NCI-H146 treated with DMSO at 0.1 percent for 48 hours (cell line): ENCODE measurements at regions not wholly inside any gene's neighbourhood (a gene's known extent, or its start where the extent isn't known, plus 50 kb on each side); places are given as distances from the start of the nearest gene placed in this dataset.
"Not testable (repeated sequence)": the region's sequence is repeated elsewhere in the genome, so short reads cannot be mapped to it uniquely, and the experiment has no call there.

Experiments used
- DNase-seq: peaks from one replicate; lab custom pipeline; 2025; ENCODE audit not compliant: unreplicated experiment; lab: John Stamatoyannopoulos, UW

DNA sequence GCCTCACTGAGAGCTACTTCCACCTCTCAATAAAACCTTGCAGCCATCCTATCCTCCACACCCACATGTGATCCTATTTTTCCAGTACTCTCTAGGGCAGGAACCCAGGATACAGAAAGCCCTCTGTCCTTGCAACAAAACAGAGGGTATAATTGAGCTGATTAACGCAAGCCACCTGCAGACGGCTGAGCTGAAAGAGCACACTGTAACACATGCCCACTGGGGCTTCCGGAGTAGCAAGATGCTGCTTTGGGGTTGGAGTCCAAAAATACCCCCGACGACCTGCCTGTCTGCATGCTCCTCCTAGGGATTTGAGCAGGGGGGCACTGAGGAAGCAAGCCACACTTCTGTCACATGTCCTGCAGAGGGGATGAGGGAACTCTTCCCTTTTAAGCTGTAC, 401.1 kb upstream of the FOXG1 start:
- no peak for DNase-seq

DNA sequence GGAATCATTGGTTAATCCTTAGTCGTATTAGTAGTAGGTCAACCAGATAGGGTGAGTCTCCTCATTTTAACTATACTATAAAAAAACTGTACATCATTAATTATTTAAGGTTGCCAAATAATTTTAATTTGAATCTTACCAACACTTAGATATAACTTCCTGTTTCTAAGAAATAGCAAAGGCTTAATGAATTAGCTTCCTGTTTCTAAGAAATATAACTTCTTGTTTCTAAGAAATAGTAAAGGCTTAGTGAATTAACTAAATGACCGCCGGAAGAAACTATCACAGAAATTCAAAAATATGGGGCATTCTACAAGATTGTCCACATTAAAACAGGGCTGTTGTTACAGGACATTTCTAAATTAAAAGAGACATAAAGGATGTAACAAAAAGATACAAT, 392.9 kb upstream of the FOXG1 start:
- DNase-seq, result no peak

DNA sequence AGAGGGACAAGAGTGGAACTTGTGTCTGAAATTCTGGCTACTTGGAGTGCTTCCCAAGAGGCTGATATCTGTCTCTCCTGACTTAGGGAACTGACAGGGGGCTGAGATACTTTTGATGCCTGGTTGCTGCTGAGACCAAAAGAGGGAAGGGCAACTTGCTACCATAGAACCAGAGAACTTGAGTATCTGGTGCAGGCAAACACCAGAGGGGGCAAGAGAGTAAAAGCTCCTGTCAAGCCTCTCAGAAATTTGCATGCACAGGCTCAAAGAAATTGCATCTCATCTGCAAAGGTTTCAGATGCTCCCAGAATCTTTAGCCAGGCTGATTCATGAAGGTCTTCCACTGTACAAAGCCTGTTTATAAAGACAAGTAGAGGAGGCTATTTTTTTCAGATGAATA, 391.3 kb upstream of the FOXG1 start:
- DNase-seq, result no peak

DNA sequence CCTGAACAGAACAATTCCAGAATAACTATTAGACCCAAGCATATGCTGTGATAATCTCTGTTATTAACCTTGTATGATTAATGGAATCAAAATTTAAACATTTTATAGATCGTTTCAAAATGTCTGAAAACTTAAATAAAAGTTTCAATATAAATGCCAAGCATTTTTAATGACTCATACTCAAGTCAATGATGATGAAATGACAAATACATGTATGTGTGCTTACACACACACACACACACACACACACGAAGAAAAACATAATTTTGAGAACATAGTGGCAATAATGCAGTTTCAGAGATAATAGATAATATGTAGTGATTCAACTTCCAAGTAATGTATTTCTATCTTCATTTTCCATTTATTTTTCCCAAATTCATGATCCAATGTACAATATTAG, 384.9 kb upstream of the FOXG1 start:
- DNase-seq, result no peak

DNA sequence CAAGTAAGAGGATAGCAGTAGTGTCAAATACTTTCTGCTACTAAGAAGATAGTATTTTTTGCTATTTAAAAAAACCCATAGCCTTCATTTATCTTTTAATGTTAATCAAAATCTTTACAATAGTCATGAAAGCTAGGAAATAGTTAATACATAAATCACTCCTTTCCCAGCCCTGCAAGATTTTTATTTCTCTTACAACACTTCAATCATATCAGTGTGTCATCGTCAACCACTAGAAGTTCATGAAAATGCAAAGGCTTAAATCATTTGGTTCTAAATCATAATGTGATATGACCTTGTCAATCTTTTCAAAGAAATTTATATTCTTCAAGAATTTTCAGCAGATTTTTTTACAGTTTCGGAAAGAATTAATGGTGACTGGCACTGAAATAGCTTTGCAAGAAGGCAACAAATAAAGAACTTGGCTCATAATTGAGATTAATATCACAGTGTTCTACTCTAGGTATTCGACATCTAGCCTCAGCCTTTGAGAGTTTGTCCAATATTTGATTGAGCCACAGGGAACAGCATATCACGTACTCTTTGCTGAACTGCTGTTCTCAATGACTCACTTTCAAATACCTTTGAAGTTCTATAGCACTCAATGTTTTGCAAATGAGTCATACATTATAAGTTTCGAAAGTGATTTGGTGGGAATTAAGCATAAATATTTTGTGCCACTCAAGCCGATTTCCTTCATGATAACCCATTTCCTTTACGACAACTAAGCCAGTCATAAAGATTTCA, 384.0 kb upstream of the FOXG1 start:
- DNase-seq, result no peak

DNA sequence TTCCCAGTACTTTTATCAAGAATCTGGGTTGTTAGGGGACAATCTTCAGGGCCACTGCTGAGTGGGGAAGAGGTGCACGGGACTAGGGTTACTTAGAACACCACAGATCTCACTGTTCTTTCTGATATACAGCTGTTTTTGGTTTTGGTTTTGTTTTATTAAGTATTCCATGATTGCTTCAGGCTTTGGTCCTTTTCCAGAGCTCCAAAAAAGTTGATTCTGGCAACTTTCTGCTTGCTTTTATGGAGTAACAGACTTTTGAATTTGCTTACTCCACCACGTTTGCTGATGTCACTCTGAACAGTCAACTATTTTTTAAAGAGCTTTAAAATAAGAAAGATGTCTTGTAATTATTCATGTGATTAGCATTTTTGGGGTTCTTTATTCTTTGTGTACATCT, 368.1 kb upstream of the FOXG1 start:
- DNase-seq, result no peak

DNA sequence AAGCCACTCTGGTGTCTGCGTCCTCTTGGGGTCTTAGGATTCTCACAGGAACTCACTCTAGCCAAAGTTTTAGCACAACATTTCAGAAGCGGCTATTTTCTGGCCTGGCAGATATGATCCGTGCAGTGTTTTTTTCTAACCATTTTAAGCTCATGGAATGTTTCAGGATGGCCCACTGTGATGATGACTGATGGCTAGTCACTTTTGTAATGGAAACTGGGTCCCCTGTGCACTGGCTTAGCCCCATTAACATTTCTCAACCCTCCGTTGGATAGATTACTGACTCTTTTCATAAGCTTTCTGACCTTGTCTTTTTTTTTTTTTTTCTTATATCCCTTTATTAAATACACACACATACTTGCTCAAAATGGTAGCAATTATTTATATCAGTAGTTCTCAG, 364.9 kb upstream of the FOXG1 start:
- not testable (repeated sequence) for DNase-seq

DNA sequence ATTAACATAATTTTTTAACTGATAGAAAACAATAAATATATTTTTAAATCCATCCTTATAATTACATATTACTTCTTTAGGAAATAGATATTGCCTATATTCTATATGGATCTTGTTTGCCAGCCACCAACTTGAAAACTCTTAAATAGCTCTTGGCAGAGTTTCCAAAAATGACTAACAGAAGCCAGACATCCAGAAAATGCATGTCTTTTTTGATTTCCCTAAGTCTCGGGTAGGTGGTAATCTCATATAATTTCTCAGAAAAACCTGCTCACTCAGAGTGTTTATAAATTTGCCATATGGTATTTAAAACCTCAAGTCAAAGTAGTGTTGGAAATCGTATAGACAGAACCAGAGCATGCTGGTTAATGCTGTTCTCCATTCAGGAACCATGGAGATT, 360.4 kb upstream of the FOXG1 start:
- no peak for DNase-seq

DNA sequence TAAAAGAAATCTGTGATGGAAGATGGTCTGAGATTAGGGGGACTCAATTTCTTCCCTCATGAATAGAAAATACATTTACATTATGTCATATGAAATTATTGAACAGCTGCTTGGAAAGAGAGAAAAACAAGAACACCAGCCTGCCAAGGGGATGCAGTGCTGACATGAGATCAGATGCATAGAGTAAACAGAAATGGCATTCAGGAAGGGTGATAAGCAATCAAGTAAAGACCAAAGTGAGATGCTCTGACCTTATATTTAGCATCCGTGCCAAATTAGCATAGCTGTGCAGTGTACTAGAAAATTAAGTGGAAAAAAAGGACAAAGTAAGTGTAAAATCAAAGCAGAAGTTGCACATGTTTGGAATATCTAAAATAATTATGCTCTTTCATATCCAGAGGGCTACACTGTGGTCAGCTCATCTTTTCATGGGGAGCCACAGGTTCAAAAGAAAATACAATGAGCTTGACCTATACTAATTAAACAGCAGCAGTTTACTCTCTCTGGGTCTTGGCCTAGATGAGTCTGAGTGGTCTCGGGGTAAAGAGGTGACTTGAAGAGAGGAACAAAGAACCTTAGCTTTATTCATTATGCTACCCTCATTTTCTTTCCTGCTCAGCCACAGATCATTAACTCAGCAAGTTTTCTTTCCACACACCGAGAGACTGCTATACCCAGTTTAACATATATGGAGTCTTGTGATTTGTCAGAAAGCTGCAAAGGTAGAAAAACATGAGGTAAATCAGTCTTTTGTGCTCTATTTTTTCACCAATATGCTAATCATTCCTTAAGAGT, 359.4 kb upstream of the FOXG1 start:
- DNase-seq, result peak; percentile 69

DNA sequence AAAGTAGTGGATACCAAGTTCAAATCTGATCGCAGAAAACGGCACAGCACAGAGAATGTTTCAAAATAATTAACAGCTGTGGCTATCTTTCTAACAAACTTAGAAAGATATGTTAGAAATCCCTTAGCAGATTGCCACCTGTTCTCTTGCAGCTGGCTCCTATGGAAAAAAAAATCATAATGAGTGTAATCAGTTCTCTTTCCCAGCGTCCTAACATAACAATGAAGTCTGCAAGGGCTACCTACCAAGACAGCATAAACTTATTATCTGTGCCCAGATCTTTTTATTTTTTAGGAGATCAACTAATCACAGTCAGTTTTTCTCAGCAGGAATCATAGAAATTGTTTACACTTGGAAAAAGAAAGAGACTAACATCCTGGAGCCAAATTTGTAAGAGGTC, 358.6 kb upstream of the FOXG1 start:
- peak; percentile 69 for DNase-seq

DNA sequence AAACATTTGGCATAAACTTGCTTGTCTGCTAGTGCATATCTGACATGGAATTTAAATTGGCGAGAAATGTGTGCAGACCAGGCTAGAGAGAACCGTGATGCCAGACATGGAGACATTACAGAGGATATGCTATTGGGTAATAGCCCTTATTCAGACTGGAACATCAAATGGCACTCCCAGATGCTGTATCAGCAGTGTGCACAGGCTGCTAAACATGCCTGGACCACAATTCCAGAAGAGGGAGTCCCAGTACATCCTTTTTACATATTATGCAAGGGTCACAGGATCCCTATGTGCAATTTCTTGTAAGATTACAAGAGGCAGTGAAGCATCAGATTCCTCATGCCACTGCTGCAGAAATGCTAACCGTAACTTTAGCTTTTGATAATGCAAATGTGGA, 354.5 kb upstream of the FOXG1 start:
- DNase-seq, result no peak

DNA sequence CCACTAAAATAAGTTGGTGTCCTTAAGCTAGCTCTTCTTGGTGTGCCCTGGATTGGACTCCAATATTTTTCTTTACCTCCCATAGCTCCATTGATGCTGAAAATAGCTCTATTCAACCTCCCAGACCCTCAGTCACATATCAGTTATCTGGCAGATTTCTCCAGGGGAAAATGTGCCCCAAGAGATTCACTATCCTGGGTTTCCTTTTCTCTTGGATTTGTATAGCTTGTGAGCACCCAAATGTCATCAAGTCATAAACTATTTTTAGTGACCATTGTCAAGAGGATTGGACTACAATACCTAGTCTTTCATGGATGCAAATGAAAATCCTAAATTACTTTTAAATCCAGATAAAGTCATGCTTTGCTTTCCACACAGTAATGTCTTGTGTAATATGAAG, 339.6 kb upstream of the FOXG1 start:
- DNase-seq, result no peak

DNA sequence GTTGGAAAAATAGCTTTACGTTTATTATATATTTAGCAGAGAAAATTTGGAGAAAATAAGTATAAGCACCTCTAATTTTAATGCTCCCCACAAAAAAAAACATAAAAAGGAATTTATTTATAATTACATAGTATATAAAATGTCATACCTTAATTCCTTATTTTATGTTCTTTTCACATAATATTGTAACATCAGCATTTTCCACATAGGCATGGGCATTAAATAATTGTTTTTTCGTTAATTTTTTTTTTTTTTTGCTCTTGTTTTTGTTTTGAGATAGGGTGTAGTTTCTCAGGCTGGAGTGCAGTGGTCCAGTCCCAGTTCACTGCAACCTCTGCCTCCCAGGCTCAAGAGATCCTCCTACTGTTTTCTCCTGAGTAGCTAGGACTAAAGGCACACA, 329.8 kb upstream of the FOXG1 start:
- DNase-seq, result no peak

DNA sequence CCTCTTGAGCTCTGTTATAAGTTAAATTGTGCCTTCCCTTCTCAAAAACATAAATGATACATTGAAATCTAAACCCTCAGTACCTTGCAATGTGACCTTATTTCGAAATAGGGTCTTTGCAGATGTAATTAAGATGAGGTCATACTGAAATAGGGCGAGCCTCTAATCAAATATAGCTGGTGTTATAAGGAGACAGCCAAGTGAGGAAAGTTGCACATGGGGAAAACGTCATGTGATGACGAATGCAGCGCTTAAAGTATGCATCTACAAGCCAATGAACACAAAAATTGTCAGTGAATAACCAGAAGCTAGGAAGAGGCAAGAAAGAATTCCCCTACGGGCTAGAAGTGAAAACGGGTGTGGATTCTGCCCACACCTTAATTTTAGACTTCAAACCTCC, 305.2 kb upstream of the FOXG1 start:
- no peak for DNase-seq

DNA sequence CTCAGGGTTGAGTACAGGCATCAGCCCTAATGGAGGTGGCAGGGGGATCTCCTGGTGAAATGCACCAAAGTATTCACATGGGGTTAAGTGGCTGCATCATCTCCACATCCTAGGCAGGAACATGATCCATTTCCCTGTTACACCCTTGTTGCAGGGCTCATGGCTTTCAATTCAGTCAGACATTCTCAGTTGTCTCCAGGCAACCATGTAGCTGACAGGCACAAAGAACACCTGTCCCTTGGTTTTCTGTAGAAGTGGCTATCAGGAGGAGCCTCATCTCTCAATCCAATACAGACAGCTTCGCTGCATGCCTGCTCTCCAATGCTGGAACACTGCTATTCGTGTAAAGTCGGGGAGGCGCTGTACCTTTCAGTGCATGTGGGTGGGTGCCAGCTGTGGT, 299.0 kb upstream of the FOXG1 start:
- peak; percentile 12 for DNase-seq

DNA sequence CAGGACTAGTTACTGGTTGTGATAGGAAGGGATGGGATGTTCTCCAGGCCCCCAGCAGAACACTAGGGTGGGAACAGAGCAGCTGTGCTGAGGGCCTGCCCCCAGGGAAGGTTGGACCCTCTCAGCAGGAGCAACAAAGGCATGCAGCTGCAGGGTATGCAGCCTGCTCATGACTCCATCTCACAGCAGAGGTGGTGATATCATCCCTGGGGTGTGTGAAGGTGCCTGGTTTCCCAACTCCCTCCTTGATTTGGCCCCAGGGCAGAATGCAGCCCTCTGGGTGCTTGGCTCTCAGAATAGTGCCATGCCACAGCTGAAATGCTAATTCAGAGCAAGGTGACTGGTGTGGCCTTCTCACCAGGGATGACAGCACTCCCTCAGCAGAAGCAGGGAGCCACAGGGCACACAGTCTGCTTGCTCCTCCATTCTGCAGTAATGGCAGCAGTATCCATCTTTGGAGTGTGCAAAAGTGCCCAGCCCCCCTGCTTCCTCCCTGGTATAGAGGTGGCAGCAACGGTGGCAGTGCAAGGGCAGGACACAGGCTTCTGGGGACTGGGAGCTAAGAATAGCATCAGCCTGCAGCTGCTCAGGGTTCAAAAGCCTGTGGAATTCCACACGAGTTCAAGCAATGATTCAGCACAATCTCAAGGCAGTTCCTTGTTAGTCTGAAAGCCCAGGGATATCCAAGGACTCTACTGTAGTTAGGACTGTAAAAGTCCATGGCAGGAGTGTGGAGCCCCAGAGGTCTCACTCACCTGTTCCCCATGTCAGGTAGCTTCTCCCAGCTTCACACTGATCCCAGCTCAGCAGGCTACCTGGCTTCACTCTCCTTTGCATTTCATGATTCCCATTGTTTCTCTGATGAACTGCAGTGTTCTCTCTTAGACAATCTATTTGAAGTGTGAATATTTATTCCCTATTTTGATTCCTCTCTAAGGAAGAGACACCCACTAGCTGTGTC, 298.1 kb upstream of the FOXG1 start:
- DNase-seq, result peak; percentile 56

DNA sequence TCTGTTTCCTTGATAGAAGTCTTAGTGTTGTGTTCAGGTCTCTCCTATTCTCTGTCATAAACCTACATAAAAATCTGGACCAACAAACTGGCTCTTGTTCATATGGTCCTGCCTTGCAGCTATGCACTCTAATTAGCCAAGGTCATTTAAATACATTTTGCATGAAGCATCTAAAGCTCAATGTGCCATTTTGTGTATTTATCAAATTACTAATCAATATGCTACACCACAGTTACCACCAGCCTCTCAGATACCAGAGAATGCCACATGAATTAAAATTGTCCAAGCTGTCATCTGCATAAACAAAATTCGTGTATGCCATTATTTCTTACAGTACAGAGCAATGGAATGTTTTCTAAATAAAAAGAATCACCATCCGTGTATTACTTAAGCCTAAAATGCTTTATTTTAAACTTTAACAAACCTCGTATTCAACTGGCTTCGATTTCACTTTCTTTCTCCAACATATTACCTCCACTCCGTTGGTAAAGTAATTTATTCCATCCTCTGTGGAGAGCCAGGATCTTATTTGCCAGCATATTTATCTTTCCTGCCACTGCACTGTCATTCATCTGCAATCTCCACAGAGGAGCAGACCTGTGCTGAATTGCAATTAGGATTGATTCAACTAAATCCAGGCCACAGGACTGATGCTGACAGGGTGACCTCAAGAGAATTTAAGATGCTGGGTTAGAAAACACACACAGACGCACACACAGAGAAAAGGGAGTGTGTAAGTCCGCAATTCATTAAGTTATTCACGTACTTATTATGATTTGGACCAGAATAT, 284.1 kb upstream of the FOXG1 start:
- DNase-seq, result no peak

DNA sequence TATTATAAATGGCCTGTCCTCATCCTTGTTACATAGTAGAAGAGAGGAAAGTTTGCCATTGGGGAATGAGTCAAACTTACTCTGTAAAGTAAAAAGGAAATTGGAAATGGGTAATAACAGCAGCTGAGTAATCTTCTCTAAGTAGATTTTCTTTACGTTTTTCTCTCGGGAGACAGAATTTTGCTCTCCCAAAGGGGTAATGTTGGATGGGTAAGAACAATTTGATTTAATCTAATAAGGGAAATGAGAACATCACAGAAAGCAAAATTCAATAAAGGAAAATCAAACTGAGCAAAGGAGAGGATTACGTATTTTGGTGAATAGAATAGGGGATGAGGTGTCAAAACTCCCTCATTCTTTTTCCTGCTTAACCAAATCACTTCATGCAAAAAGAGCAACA, 283.1 kb upstream of the FOXG1 start:
- DNase-seq, result no peak

DNA sequence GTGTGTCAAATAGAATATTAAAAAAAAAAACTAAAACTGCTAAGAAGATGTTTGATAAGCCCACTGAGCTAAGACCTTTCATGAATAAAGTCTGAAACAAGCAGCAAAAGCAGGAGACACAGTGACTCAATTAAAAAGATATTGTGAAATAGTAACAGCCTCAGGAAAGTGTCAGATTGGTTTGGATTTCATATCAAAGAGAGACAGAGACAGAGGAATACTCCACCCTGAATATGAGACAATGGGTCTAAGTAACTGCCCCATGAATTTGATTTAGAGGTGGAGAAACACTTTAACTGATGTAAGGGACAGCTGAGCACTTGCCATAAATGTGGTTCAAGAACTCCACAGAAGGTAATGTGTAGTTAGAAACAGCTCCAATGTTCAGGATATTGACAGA, 277.9 kb upstream of the FOXG1 start:
- DNase-seq, result no peak

DNA sequence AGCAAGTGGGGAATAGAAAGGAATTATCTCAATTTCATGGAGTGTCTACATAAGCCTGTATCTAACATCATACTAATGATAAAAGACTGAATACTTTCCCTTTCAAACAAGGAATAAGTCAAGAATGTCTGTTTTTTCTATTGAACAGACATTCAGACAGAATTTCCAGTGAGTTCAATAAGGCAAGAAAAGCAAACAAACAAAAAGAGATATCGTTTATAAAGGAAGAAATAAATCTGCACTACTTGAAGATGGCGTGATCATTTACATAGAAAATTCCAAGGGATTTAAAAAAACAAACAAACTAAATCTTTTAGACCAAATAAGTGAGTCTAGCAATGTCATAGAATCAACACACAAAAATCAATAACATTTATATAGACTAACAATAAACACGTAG, 273.1 kb upstream of the FOXG1 start:
- no peak for DNase-seq

DNA sequence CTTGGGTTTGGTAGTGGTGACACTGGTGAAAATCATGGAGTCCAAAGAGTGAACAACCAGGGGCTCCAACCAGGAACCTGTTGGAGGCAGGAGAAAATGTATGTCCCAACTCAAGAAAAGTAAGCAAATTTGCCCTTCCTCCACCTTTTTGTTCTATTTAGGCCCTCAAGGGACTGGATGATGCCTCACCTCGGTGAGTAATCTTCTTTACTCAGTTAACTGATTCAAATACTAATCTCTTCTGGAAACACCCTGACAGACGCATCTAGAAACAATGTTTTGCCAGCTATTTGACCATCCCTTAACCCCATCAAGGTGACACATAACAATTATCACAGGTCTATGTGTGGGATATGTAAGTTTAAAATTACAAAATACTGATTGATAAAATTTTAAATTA, 272.4 kb upstream of the FOXG1 start:
- no peak for DNase-seq
